PC-9 (cell line): ENCODE measurements at regions not wholly inside any gene's neighbourhood (a gene's known extent, or its start where the extent isn't known, plus 50 kb on each side); places are given as distances from the start of the nearest gene placed in this dataset.

Source experiments
- BruUV-seq: library from RNA; stranded (reverse); fragments of 400-500 nt; replicated peaks from 2 replicates; lab custom pipeline; 2021; lab: Mats Ljungman, UMichigan
- CTCF ChIA-PET: fragments of 300-600 bp; sonication (Branson Sonifier 250); formaldehyde crosslinking; loops from one replicate; lab custom pipeline; 2022; ENCODE audit warnings: antibody characterized with exemption; lab: Charles Lee
- POLR2A ChIA-PET: fragments of 300-600 bp; sonication (Branson Sonifier 250); formaldehyde crosslinking; loops from one replicate; lab custom pipeline; 2022; ENCODE audit warnings: antibody characterized with exemption; ENCODE audit not compliant: unreplicated experiment; lab: Charles Lee
- DNase-seq, 2 experiments: peaks; one replicate each; pipeline versions ENCODE4 v3.0.0 to v3.0.0-alpha.2; 2015 to 2022; ENCODE audit warnings: mixed read lengths in 1 of 2
- H2AFZ ChIP-seq: fragments of 200-600 bp; sonication (generic); 2 replicates; pipeline ENCODE4 v1.8.1; 2017; ENCODE audit warnings: antibody characterized with exemption
- H3F3A ChIP-seq: fragments of 200-600 bp; sonication (generic); 2 replicates; pipeline ENCODE4 v1.8.1; 2017; ENCODE audit warnings: antibody characterized with exemption, mild to moderate bottlenecking, low read depth; ENCODE audit not compliant: insufficient read depth
- H3K27ac ChIP-seq: fragments of 200-600 bp; sonication (generic); 2 replicates; pipeline ENCODE4 v1.6.1; 2016; ENCODE audit warnings: mixed run types
- H3K27me3 ChIP-seq: fragments of 200-600 bp; sonication (generic); 2 replicates; pipeline ENCODE4 v1.6.1; 2016; ENCODE audit warnings: low read depth, mixed run types; ENCODE audit not compliant: insufficient read depth
- H3K36me3 ChIP-seq: fragments of 200-600 bp; sonication (generic); 2 replicates; pipeline ENCODE4 v1.6.1; 2016; ENCODE audit warnings: low read depth, mixed run types
- H3K4me1 ChIP-seq: fragments of 200-600 bp; sonication (generic); replicated peaks from 2 replicates; pipeline ENCODE4 v1.6.1; 2016; ENCODE audit warnings: mixed run types; ENCODE audit not compliant: insufficient read depth
- H3K4me2 ChIP-seq: fragments of 200-600 bp; sonication (generic); 2 replicates; pipeline ENCODE4 v1.6.1; 2017; ENCODE audit warnings: mixed run types
- H3K4me3 ChIP-seq: fragments of 200-600 bp; sonication (generic); 2 replicates; pipeline ENCODE4 v1.6.1; 2016; ENCODE audit warnings: mixed run types
- H3K79me2 ChIP-seq: fragments of 200-600 bp; sonication (generic); 2 replicates; pipeline ENCODE4 v1.6.1; 2017; ENCODE audit warnings: low read depth, mixed run types
- H3K9me2 ChIP-seq: fragments of 200-600 bp; sonication (generic); 2 replicates; pipeline ENCODE4 v1.8.1; 2017; ENCODE audit warnings: mild to moderate bottlenecking; ENCODE audit not compliant: insufficient read depth
- H3K9me3 ChIP-seq: fragments of 200-600 bp; sonication (generic); 2 replicates; pipeline ENCODE4 v1.8.1; 2016; ENCODE audit warnings: low read depth; ENCODE audit not compliant: insufficient read depth
- H4K20me1 ChIP-seq: fragments of 200-600 bp; sonication (generic); 2 replicates; pipeline ENCODE4 v1.8.1; 2017; ENCODE audit not compliant: insufficient read depth
- EZH2 ChIP-seq: fragments of 200-600 bp; sonication (generic); IDR thresholded peaks from 2 replicates; pipeline ENCODE4 v1.8.0; 2017; ENCODE audit warnings: antibody characterized with exemption, low read depth
- intact Hi-C: fragments of 100-400 bp; cut with micrococcal nuclease; formaldehyde crosslinking; loops from one replicate; pipeline ENCODE4 v1.10.0; 2022; ENCODE audit not compliant: unreplicated experiment
- TF ChIP-seq, protein P1 (sequence below): fragments of 200-600 bp; sonication (generic); conservative IDR thresholded peaks from 2 replicates; pipeline ENCODE4 v1.6.1; 2017; ENCODE audit warnings: mixed run types, antibody characterized with exemption, mild to moderate bottlenecking, moderate library complexity

DNA sequence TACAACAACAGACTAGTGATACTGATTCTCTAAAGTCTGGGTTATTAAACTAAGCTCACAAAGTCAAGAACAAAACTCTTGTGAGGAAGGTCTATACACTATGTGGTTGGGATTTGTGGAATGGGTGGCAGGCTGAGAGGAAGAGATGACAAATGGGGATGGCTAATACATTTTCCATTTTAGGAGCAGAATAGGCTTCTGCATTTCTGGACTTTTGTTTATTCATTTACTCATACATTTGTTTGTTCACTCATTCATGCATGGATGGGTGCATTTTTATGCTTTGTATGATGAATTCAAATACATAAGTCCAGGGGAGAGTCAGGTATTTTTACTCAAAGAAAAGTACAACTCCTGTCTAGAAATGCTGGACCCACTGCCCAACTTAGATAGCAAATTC lies 637.4 kb upstream of the CDH2 start:
- H3K79me2 ChIP-seq = no peaks in the 10 kb centered on the region
- CTCF ChIA-PET = interaction anchor here (0.6 kb wide), 1 partner anchor 25 kb away, joined by 3 read pairs; no protein-coding TSS in a partner anchor

DNA sequence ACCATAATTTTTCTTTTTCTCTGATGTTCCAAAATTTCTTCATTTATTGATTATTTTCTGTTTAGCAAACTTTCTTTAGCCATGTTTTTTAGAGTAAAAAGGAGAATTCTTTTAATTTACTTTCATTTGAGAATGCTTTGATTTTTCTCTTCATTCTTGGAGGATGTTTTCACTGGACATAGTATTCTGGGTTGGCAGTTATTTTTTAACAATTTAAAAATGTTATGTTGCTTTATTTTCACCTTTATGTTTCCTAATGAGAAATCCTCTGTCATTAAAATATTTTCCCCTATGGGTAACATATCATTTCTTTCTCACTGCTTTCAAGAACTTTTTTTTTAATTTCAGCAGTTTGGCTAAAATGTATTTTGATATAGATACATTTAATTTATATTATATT lies 631.4 kb upstream of the CDH2 start:
- ChIA-PET CTCF (no interaction called here), POLR2A (no interaction called here)
- Histone ChIP-seq H2AFZ (no peak overlapping the region), H3K9me3 (no peaks in the 10 kb centered on the region), H3K9me2 (no peaks in the 10 kb centered on the region), H4K20me1 (no peaks in the 10 kb centered on the region), H3K79me2 (no peaks in the 10 kb centered on the region), H3K4me3 (no peak overlapping the region), H3K4me2 (no peak overlapping the region), H3F3A (no peaks in the 10 kb centered on the region), H3K4me1 (no peaks in the 10 kb centered on the region), H3K27ac (no peak overlapping the region), H3K27me3 (no peaks in the 10 kb centered on the region), H3K36me3 (no peaks in the 10 kb centered on the region)
- DNase-seq = no peak
- BruUV-seq = no TSS peak
- TF ChIP-seq, protein P1, sequence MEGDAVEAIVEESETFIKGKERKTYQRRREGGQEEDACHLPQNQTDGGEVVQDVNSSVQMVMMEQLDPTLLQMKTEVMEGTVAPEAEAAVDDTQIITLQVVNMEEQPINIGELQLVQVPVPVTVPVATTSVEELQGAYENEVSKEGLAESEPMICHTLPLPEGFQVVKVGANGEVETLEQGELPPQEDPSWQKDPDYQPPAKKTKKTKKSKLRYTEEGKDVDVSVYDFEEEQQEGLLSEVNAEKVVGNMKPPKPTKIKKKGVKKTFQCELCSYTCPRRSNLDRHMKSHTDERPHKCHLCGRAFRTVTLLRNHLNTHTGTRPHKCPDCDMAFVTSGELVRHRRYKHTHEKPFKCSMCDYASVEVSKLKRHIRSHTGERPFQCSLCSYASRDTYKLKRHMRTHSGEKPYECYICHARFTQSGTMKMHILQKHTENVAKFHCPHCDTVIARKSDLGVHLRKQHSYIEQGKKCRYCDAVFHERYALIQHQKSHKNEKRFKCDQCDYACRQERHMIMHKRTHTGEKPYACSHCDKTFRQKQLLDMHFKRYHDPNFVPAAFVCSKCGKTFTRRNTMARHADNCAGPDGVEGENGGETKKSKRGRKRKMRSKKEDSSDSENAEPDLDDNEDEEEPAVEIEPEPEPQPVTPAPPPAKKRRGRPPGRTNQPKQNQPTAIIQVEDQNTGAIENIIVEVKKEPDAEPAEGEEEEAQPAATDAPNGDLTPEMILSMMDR = no peak
- TF ChIP-seq EZH2 = no peak
- intact Hi-C loops = no loop called here

More for the DNA sequence above, 637.4 kb upstream of the CDH2 start:
- H3K9me2 ChIP-seq = no peaks in the 10 kb centered on the region
- H3K4me2 ChIP-seq = no peak overlapping the region
- no peaks in the 10 kb centered on the region for H3K4me1 ChIP-seq
- intact Hi-C loops = no loop called here
- H3K9me3 ChIP-seq = no peaks in the 10 kb centered on the region
- no peaks in the 10 kb centered on the region for H3F3A ChIP-seq
- POLR2A ChIA-PET = no interaction called here
- H3K4me3 ChIP-seq = no peak overlapping the region
- H2AFZ ChIP-seq = no peak overlapping the region
- no peaks in the 10 kb centered on the region for H3K27me3 ChIP-seq
- no peak for TF ChIP-seq EZH2
- TF ChIP-seq, protein P1 = no peak
- no peak for DNase-seq
- H3K27ac ChIP-seq = no peak overlapping the region
- H3K36me3 ChIP-seq = no peaks in the 10 kb centered on the region
- no peaks in the 10 kb centered on the region for H4K20me1 ChIP-seq
- BruUV-seq = no TSS peak

DNA sequence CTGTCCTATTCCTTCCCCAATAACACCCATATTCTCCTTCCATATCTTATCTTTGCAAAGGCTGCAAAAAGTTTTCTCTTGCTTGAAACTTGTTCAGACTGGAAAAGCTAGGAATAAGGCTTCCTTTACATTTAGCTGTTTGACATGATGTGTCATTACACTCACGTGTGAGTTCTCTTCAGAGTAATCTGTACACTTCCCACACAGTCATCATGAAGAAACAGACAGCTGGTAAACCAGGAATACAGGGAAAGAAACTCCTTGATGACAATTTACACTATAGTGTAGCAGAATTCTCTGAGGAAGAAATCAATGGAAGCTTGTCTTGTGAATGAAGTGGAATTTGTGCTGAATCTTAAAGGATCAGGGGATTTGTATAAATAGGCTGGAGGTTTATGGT lies 628.6 kb upstream of the CDH2 start:
- DNase-seq = no peak
- Histone ChIP-seq H4K20me1 (no peaks in the 10 kb centered on the region), H3K4me1 (no peaks in the 10 kb centered on the region), H3K27ac (no peak overlapping the region), H3F3A (no peaks in the 10 kb centered on the region), H3K4me3 (no peak overlapping the region), H3K9me3 (no peaks in the 10 kb centered on the region), H3K27me3 (no peaks in the 10 kb centered on the region), H3K9me2 (no peaks in the 10 kb centered on the region), H3K79me2 (no peaks in the 10 kb centered on the region), H3K4me2 (no peak overlapping the region), H2AFZ (no peak overlapping the region), H3K36me3 (no peaks in the 10 kb centered on the region)
- BruUV-seq = no TSS peak
- no peak for TF ChIP-seq EZH2
- intact Hi-C loops = no loop called here
- ChIA-PET POLR2A (no interaction called here), CTCF (no interaction called here)
